HG03280 (cell line): ENCODE measurements at regions not wholly inside any gene's neighbourhood (a gene's known extent, or its start where the extent isn't known, plus 50 kb on each side); places are given as distances from the start of the nearest gene placed in this dataset.

Experiments used
- ATAC-seq: cut with Tn5 transposase; IDR thresholded peaks from one replicate; pipeline ENCODE4 v1.9.1; 2021; ENCODE audit warnings: mild to moderate bottlenecking, moderate library complexity; ENCODE audit not compliant: unreplicated experiment

GRCh38 chr1:95370691-95371562, 136.9 kb downstream of the RWDD3 start:
- ATAC-seq = no peak

- ATAC-seq = no peak
Observed at GRCh38 chr1:95371666-95372282, 137.8 kb downstream of the RWDD3 start.

- no peak for ATAC-seq
Observed at GRCh38 chr1:95375174-95375573, 141.2 kb downstream of the RWDD3 start.

GRCh38 chr1:95380909-95381308, 146.9 kb downstream of the RWDD3 start:
- no peak for ATAC-seq

GRCh38 chr1:95382000-95382786, 148.2 kb downstream of the RWDD3 start:
- ATAC-seq = no peak

- no peak for ATAC-seq
Observed at GRCh38 chr1:95383111-95383510, 149.1 kb downstream of the RWDD3 start.

- ATAC-seq = no peak
Observed at GRCh38 chr1:95384567-95384966, 150.6 kb downstream of the RWDD3 start.

- no peak for ATAC-seq
Observed at GRCh38 chr1:95386371-95386770, 152.4 kb downstream of the RWDD3 start.

GRCh38 chr1:95386915-95387314, 152.9 kb downstream of the RWDD3 start:
- ATAC-seq = no peak

GRCh38 chr1:95388031-95388430, 154.0 kb downstream of the RWDD3 start:
- ATAC-seq = no peak

- no peak for ATAC-seq
Observed at GRCh38 chr1:95393434-95393833, 159.4 kb downstream of the RWDD3 start.

GRCh38 chr1:95396557-95396956, 162.5 kb downstream of the RWDD3 start:
- no peak for ATAC-seq

GRCh38 chr1:95402780-95403179, 168.8 kb downstream of the RWDD3 start:
- ATAC-seq = no peak

GRCh38 chr1:95406279-95406678, 172.3 kb downstream of the RWDD3 start:
- ATAC-seq = no peak

- ATAC-seq = no peak
Observed at GRCh38 chr1:95407131-95407885, 173.3 kb downstream of the RWDD3 start.

- ATAC-seq = no peak
Observed at GRCh38 chr1:95407886-95408291, 173.9 kb downstream of the RWDD3 start.

GRCh38 chr1:95408507-95409136, 174.6 kb downstream of the RWDD3 start:
- no peak for ATAC-seq

GRCh38 chr1:95409276-95409675, 175.3 kb downstream of the RWDD3 start:
- no peak for ATAC-seq

GRCh38 chr1:95409901-95410300, 175.9 kb downstream of the RWDD3 start:
- ATAC-seq = no peak

GRCh38 chr1:95415146-95415545, 181.1 kb downstream of the RWDD3 start:
- no peak for ATAC-seq
